ENCODE measurements at regions not wholly inside any gene's neighbourhood (a gene's known extent, or its start where the extent isn't known, plus 50 kb on each side); places are given as distances from the start of the nearest gene placed in this dataset.
A peak's percentile ranks its signal among the peaks of the same experiment; 100 is the strongest.

DNA sequence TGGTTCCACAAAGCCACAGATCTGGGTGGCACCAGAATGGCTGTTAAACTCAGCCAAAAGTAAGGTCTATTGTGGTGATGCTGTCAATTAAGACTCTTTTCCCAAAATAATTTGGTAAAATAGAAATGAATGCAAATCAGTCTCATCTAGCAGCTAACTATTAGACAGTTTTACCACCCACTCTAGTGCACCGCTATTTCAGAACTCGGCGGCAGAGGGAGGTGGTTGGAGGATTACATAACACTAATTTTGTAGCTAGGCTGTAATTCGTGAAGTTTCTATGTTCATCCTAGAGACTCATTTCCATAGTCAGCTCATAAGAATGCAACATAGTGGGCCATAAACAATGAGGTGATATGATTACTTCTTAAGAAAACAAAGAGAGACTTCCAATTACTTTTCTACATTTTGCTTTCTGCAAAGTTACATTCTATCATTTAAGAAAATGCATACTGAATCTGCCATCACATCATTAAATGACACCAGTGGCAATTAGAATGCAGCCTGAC lies 413.8 kb downstream of the FBXO15 start:
- no peak for DNase-seq (ENCODE audit: low spot score)

DNA sequence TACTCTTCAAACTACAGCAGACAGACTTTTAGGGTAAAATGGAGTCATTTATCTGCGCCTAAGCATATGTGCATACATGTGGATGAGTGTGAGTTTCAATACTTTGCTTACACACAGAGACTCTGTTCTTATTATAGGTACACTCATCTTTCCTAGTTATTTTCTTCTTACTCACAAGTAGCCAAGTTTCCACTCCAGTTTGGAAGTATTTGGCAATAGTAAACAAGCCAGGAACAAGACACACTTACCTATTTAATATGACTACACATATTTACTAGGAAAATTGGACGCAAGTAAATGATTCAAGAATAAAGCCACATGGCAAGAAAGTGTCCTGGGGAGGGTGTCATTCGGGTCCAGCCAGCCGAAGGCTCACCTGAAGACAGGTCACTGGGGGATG lies 414.3 kb downstream of the FBXO15 start:
- no peak for DNase-seq (ENCODE audit: low spot score)

DNA sequence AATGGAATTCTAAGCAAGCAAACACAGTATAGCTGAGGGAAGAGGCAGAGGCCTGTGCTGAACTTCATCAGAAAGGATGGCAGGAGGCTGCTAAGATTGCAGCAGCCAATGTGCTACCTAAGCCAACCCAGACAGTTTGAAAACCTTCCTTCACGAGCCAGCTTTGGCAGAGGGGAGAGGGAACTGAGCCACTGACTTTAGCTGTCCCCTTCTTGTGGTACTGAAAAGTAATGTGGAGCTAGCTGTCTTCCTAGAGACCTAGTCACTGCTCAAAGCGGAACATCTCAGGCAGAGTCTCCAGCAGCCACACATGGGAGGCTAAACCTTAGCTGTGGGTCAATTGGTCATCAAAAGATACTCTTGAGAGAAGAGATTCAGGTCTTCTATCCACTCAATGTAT lies 419.0 kb downstream of the FBXO15 start:
- DNase-seq (ENCODE audit: low spot score): no peak

DNA sequence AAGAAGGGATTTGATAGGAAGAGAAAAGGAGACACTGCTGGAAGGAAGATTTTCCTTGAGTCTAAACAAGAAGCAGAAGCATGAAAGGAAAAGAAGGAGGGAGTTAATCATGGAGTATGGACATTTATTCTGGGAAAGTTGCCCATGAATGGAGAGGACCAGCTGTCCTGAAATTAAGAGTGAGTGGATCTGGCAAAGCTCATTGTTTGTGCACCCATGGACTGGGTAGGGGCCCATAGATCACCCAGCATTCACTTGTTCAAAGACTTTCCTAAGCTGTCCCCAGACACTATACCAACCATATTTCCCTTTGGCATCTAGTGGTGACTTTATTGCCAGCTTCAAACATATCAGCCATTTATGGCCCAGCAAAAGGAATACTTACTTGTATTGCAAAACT lies 422.7 kb downstream of the FBXO15 start:
- DNase-seq (ENCODE audit: low spot score): no peak

DNA sequence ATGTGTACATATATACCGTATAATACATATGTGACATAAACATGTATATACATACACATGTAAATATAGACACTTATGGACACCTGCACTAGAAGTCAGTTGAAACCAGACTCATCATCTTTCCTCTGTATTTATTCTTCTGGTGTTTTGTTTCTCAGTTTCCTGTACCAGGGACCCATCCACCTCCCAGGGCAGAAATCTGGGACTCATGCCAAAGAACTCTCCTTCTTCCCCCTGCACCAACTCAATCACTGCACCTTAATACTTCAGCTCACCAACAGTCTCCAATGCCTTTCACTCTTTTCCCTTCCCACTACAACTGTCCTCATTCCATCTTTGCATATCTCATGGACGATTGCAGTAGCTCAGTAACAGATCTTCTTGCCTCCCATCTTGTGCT lies 428.0 kb downstream of the FBXO15 start:
- no peak for DNase-seq (ENCODE audit: low spot score)

DNA sequence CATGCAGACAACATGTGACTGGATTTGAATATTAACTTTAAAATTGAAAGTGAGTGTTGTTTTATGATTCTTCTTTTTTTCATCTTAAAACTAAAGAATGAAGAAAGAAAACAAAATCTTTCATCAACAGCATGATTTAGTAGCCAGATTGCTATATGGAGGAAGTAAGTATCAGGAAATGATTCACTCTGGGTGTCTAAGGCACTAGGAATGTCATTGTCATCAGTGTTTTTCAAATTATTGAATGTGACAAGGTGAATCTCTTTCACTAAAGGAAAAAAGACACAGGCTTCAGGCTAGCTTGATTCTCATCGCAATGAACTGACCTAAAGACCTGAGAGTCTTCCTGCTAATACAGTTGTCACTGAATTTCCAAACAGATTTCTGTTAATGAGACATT lies 430.1 kb downstream of the FBXO15 start:
- DNase-seq (ENCODE audit: low spot score): peak; percentile 83

DNA sequence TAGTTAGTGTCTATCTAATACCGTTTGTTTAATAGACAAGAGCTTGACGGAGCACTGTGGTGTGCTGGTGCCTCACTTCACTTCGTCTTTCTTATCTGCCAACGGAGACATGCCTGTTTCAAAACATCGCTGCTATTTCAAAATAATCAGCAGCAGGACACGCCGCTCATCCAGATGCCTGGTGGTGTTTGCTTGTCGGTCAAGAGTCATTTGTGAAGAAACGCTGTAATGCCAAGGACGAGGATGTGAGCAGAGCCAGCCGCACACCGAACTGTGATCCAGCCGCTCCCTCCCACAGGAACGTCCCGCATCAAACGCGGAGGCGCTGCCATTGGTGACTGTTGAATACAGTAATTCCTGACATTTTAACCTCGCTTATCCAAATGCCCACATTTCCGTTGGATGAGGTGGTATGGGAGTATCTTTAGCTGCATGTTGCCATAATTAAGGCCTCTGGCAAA lies 432.4 kb downstream of the FBXO15 start:
- DNase-seq (ENCODE audit: low spot score): no peak

DNA sequence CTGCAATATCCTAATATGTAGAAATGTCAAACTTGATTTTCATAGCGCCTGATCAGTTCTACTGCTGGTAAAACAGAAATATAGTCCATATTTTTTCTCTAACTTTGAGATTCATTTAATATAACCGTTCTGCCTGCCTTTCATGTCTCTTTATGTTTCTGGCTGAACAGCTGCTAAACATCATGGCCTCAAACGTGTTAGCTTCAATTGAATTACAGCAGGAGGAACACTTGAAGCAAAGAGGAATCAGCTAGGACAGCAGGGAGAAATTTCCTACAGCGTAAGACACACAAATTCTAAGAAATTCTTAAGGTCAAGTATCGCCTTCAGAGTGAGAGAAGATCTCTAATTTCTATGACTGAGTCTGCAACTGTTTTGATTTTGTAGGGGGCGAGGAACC lies 433.2 kb downstream of the FBXO15 start:
- no peak for DNase-seq (ENCODE audit: low spot score)

DNA sequence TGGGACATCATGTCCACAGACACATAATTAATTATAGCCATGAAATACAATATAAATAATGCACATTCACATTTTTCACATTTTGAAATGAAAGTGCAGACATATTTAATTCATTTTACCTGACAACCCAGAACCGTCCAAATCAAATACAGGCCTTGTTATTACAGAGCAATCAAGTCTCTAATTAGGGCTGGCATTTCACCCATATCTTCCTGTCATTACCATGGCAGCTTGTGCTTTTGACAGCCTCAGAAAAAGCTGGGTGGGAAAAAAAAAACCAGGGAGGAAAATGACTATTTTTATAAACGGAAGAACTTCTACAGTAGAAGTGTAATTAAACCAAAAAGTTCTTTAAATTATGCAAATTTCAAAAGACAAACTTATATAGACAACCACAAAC lies 436.4 kb downstream of the FBXO15 start:
- no peak for DNase-seq (ENCODE audit: low spot score)

DNA sequence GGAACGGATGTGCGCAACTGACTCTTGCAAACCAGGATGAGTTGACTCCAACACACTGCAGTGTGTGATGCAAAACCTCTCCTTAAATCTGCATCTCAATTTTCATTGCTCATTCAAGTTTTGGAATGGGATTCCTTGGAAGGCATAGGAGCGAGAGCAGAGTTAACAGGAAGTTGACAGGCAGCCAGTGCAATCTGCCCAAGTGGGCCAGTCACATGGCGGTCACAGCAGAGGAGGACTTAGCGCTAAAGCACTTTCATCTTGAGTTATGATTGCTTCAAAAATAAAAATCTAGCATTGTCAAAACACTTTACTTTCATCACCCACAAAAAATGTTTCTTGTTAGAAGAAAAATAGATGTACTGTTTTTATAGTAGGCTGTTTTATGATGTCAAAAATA lies 439.0 kb downstream of the FBXO15 start:
- DNase-seq (ENCODE audit: low spot score): no peak

DNA sequence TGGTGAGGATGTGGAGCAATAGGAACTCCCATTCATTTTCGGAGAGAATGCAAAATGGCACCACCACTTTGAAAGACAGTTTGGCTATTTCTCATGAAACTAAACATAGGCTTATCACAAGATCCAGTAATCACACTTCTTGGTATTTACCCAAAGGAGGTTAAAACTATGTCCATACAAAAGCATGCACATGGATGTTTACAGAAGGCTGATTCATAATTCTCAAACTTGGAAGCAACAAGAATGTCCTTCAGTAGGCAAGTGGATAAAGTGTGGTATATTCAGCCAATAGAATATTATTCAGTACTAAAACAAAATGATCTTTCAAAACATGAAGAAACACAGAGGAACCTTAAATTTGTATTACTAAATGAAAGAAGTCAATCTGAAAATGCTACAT lies 440.6 kb downstream of the FBXO15 start:
- no peak for DNase-seq (ENCODE audit: low spot score)

DNA sequence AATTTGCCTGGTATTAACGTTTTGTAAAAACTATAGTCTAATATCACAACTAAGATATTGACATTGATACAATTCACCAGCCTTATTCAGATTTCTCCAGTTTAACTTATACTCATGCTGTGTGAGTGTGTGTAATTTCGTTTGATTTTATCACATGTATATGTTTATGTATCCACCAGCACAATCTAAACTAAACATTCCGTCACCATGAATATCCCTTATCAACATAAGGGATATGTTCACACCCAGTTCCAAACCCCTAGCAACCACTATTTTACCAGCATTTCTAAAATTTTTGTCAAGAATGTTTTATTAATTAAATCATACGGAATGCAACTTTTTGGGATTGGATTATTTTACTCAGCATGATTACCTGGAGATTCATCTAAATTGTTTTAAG lies 450.3 kb downstream of the FBXO15 start:
- no peak for DNase-seq (ENCODE audit: low spot score)

DNA sequence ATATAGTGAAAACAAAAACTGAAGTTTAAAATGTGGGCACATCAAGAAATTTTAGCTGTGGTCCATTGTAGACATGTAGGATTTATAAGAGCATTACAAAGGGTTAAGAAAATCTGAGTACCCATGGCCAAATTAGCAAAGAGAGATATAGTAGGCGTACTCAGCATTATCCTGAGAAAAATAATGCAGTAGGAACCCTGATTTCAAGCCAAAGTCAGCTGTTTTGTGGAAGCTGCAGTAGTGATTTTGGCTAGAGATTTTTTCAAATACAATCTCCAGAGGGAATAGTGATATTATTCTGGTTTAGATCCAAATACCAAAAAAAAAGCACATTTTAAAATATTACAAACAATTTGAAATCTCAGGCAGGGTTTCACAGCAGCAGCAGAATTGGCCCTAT lies 450.9 kb downstream of the FBXO15 start:
- no peak for DNase-seq (ENCODE audit: low spot score)

DNA sequence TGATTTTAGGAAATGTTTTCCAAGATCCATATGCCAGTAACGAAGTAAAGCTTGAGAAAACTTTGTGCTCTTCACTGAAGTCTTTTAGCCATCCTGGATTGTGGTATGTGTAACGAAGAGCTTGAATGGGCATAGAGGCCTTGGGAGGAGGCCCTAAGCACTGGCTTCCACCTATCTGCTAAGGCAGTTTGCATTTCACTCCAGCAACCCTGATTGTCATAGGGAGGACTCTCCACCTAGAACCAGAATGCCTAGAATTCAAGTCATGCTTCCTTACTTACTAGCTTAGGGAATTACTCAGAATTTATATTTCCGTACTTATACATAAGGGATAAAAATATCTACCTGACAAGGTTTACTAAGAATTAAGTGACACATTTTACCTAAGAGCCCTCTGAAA lies 451.5 kb downstream of the FBXO15 start:
- no peak for DNase-seq (ENCODE audit: low spot score)

DNA sequence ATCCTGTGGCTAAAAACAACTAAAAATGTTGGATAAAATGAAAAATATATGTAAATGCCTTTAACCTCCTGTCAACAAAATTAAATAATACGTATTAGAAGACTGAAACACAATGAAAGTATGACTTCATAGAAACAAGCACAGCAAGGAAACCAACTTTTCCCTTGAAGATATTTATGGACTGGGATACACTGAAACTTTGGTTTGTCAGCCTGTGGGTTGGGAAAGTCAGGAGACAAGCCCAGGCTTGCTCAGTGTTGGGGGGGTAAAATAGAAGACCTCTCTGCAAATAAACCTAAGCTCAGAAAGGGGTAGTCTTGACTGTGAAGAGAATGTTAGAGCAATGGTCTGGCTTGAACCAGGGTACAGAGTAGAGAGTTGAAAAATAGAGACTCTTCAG lies 454.5 kb downstream of the FBXO15 start:
- no peak for DNase-seq (ENCODE audit: low spot score)

DNA sequence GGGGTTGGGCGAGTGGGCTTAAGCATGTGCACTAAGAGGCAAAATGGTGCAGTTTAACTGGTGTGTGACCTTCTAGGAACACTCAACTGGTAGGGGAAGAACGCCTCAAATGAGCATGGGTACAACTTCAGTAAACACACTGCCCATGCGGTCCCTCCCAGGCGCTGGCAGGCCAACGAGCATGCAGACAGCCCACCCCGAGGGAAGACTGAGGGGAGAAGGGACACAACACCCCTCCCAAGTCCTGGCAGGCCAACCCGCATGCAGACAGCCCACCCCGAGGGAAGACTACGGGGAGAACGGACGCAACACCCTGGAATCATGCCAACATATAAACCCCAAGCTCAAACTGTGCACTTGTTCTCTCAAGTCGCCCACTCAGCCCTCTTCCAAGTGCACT lies 456.0 kb downstream of the FBXO15 start:
- no peak for DNase-seq (ENCODE audit: low spot score)

DNA sequence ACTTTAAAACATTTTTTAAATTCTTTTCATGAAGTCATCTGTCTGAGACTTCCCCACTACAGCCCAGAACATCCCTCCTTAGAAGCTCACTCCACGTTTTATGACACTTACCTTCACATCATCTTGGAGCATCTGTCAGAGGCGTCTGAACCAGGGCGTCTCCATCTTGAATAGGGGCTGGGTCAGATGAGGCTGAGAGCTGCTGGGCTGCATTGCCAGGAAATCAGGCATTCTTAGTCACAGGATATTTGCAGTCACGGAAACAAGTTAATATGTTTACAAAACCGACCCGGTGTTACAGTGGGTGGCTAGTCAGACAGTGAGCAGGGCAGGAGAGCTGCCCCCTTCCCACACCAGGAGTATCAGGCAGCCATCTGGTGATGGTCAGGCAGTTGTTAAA lies 456.5 kb downstream of the FBXO15 start:
- peak; percentile 98 for DNase-seq (ENCODE audit: low spot score)

DNA sequence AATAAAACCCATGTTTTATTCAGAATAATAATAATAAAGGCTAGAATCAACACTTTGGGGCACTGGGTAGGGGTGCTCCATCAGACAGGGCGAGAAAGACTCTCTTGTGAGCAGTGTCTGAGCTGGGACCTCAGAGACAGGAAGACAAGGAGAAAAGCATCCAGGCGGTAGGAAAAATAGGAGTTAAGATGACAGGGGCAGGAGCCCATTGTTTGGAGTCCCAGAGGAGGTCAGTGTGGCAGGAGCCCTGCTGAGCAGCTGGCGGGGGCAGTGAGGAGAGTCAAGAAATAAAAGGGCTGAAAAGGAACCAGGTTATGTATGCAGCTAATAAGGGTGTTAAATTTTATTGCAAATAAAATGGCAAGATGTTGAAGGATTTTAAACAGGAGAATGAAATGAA lies 457.4 kb downstream of the FBXO15 start:
- DNase-seq (ENCODE audit: low spot score): peak; percentile 47

DNA sequence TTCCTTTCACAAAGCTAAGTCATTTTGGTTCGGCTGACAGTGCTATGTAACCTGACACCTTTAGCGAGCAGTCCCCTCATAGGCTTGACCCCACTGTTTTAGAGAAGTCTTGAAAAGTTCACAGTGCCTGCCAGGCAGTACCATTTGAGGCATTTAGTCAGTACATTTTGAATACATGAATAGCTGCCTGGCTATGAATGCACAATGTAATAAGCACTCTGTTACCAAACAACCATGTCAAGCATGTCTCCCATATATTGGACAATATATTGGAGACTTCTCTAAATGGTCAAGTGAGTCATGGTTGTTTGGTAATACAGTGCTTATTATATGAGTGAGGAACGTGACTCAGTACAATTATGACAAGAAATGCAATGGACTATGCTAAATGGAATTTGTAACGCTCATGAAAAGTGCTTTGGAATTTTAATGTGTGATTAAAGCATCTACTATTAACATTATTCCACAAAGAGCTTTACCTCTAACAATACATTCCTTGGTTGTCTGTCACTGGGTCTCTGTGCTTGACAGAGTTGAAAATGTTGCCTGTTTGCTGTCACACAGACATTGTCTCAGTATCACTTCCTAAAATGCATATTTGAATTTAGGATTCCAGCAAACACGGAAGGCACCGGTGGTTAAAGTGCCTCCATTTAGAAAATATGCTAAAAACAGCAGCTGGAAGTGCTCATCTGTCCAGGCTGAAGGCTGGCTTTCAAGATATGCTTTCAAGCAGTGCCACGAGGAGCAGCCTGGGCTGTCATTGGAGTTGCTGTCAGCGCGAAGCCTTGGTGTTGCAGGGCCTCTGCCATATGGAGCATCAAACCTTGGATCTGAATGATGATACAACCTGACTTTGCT lies 458.6 kb downstream of the FBXO15 start:
- DNase-seq (ENCODE audit: low spot score): peak; percentile 30

DNA sequence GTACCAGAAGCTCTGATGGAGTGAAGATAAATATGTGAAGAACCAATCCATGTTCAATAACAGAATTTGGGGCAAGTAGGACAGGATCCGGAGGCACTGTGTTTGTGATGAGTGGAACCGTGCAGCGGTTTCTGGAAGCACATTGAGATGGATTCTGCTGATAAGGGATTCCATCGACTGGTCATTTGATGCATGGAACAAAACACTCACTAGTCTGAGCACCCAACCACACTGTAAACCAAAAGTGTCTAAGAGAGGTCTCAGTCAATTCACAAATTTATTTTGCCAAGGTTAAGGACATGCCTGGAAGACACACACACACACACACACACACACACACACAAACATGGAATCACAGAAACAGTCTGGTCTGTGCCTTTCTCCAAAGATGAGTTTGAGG lies 459.5 kb downstream of the FBXO15 start:
- DNase-seq (ENCODE audit: low spot score): no peak

DNA sequence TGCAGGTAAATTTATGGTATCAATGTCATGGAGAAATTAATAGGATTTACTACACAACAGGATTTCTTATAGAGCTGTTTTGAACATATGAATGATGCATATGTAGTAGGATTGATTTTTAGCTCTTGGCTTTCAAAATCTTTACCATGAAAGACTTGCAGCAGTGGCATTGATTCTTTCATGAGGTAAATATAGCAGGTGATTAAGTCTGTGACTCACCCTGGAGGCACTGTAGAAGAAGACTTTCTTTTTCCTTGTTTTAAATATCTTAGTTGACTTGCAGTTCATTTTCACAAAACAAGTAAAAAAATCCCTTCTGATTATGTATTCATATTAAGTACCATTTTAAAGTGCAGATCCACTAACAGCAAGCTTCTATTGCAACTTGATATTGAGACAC lies 463.0 kb downstream of the FBXO15 start:
- no peak for DNase-seq (ENCODE audit: low spot score)

DNA sequence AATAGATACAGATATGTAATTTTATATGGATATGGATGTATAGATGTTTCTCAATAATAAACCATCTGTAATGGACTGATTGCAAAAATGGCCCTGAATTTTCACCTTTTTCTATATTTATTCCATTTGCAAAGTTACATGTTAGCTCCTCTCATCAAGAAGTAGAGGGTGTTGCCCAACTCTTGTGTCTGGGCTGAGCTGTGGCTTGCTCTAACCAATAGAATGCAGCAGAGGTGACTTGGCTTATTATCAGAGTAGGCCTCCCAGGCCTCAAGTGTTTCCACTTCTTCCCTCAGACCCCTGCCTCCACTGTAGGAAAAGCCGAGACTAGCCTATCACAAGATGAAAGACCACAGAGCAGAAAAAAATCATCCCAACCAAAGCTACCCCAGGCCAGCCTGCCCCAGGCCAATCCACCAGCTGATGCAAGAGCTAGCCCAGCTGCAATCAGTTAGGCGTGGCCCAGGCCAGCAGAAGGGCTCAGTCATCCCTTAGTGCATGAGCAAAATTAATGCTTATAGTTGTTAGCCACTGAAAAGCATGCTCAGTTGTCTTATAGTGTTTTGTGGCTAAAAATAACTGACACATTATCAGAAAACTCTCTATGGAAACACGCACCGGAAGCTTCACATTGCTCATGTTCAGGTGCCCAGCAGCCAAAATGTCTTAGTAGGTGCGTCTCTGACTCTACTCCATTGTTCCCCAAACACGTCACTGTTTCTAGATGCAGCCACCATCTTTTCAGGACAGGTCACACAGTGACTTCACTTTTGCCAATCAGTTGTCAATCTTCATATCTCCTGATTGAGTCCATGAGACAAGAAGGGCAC lies 464.0 kb downstream of the FBXO15 start:
- no peak for DNase-seq (ENCODE audit: low spot score)

DNA sequence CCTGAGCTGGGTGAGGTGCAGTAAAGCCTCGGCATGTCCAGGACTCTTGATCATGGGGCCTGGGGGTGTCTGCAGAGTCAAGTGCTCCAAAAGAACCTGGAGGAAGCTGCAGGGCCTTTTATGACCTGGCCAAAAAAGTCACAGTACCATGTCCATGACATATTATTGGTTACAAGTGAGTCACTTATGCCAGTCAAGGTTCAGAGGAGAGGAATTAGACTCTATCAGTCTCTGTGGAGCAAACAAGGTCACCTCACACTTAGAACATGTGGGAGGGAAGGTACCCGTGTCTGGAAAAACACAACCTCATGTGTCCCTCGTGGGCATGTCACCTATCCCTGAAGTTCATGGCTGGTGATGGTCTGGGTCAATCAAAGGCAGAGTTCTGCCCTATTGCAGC lies 465.7 kb downstream of the FBXO15 start:
- no peak for DNase-seq (ENCODE audit: low spot score)

Data from kidney capillary endothelial cell (primary cell).